OCI-LY3 (cell line): ENCODE measurements at regions not wholly inside any gene's neighbourhood (a gene's known extent, or its start where the extent isn't known, plus 50 kb on each side); places are given as distances from the start of the nearest gene placed in this dataset.

Experiments
- H2AFZ ChIP-seq: fragments of 200-600, 300-600 bp; shearing (Covaris generic); 2 replicates; pipeline ENCODE4 v1.6.0; 2014; ENCODE audit warnings: antibody characterized with exemption, low read depth, low read length
- H3K27ac ChIP-seq: fragments of 200-600, 300-600 bp; sonication (generic); 2 replicates; pipeline ENCODE4 v1.5.1; 2014; ENCODE audit warnings: mild to moderate bottlenecking, low read length, moderate library complexity, mixed read lengths
- H3K27me3 ChIP-seq: fragments of 200-600, 300-600 bp; sonication (generic); 2 replicates; pipeline ENCODE4 v1.6.1; 2014; ENCODE audit warnings: low read depth, low read length, mixed read lengths
- H3K36me3 ChIP-seq: fragments of 200-600, 300-600 bp; sonication (generic); replicated peaks from 2 replicates; pipeline ENCODE3; 2014; ENCODE audit warnings: low read depth, low read length, mixed read lengths
- H3K4me1 ChIP-seq: fragments of 300-600, 200-600 bp; sonication (generic); 2 replicates; pipeline ENCODE4 v1.6.1; 2014; ENCODE audit warnings: low read length, mixed read lengths
- H3K4me2 ChIP-seq: fragments of 200-600, 300-600 bp; sonication (generic); 2 replicates; pipeline ENCODE4 v1.6.1; 2014; ENCODE audit warnings: low read length, mixed read lengths
- H3K4me3 ChIP-seq: fragments of 300-600, 200-600 bp; sonication (generic); 2 replicates; pipeline ENCODE4 v1.5.1; 2014; ENCODE audit warnings: antibody characterized with exemption, mild to moderate bottlenecking, low read length, moderate library complexity
- H3K79me2 ChIP-seq: fragments of 300-600, 200-600 bp; shearing (Covaris generic); 2 replicates; pipeline ENCODE4 v1.6.1; 2014; ENCODE audit warnings: mild to moderate bottlenecking, low read length, mixed read lengths
- H3K9ac ChIP-seq: fragments of 300-600, 200-600 bp; shearing (Covaris generic); 2 replicates; pipeline ENCODE4 v1.6.0; 2014; ENCODE audit warnings: mild to moderate bottlenecking, low read length, moderate library complexity
- H3K9me3 ChIP-seq: fragments of 200-600, 300-600 bp; shearing (Covaris generic); 2 replicates; pipeline ENCODE4 v1.6.1; 2014; ENCODE audit warnings: low read length, mixed read lengths; ENCODE audit not compliant: insufficient read depth
- H4K20me1 ChIP-seq: fragments of 200-600, 300-600 bp; sonication (generic); 2 replicates; pipeline ENCODE4 v1.6.1; 2016; ENCODE audit warnings: low read length, mixed read lengths; ENCODE audit not compliant: insufficient read depth
- CTCF ChIP-seq: fragments of 200-600, 300-600 bp; sonication (generic); IDR thresholded peaks from 2 replicates; pipeline ENCODE4 v1.5.1; 2014; ENCODE audit warnings: antibody characterized with exemption, low read length, low read depth
- EZH2phosphoT487 ChIP-seq: fragments of 200-600 bp; shearing (Covaris generic); IDR thresholded peaks from 2 replicates; pipeline ENCODE4 v1.6.1; 2018; ENCODE audit warnings: antibody characterized with exemption, mixed run types, low read depth

- TF ChIP-seq EZH2phosphoT487 (no peak), CTCF (no peak)
- no peaks in the 10 kb centered on the region for H3K36me3 ChIP-seq
- no peak overlapping the region for H3K27ac ChIP-seq
- no peak overlapping the region for H3K9ac ChIP-seq
- H2AFZ ChIP-seq = no peak overlapping the region
- H3K4me1 ChIP-seq = no peaks in the 10 kb centered on the region
- no peaks in the 10 kb centered on the region for H4K20me1 ChIP-seq
- H3K4me2 ChIP-seq = no peak overlapping the region
- no peaks in the 10 kb centered on the region for H3K79me2 ChIP-seq
- no peak overlapping the region for H3K4me3 ChIP-seq
- H3K27me3 ChIP-seq = no peaks in the 10 kb centered on the region
- H3K9me3 ChIP-seq = no peaks in the 10 kb centered on the region
Measured at GRCh38 chr16:79407005-79407404, 193.5 kb downstream of the MAF start.

- Histone ChIP-seq H3K27me3 (no peaks in the 10 kb centered on the region), H2AFZ (no peak overlapping the region), H3K4me1 (no peaks in the 10 kb centered on the region), H3K27ac (no peak overlapping the region), H4K20me1 (no peaks in the 10 kb centered on the region), H3K9me3 (no peaks in the 10 kb centered on the region), H3K4me3 (no peak overlapping the region), H3K79me2 (no peaks in the 10 kb centered on the region), H3K4me2 (no peak overlapping the region), H3K9ac (no peak overlapping the region), H3K36me3 (no peaks in the 10 kb centered on the region)
- no peak for TF ChIP-seq CTCF
- TF ChIP-seq EZH2phosphoT487 = no peak
Measured at GRCh38 chr16:79404571-79404970, 196.0 kb downstream of the MAF start.

- Histone ChIP-seq H3K4me3 (no peak overlapping the region), H3K4me2 (no peak overlapping the region), H4K20me1 (no peaks in the 10 kb centered on the region), H3K36me3 (no peaks in the 10 kb centered on the region), H3K27me3 (no peaks in the 10 kb centered on the region), H2AFZ (no peak overlapping the region), H3K27ac (no peak overlapping the region), H3K9me3 (no peaks in the 10 kb centered on the region), H3K4me1 (no peaks in the 10 kb centered on the region), H3K79me2 (no peaks in the 10 kb centered on the region), H3K9ac (no peak overlapping the region)
- TF ChIP-seq EZH2phosphoT487 (no peak), CTCF (no peak)
Measured at GRCh38 chr16:79403534-79403933, 197.0 kb downstream of the MAF start.

- H3K27ac ChIP-seq = no peak overlapping the region
- no peak for TF ChIP-seq CTCF
- no peak for TF ChIP-seq EZH2phosphoT487
- H2AFZ ChIP-seq = no peak overlapping the region
Measured at GRCh38 chr16:79402920-79403319, 197.6 kb downstream of the MAF start.

More at GRCh38 chr16:79402920-79403319, 197.6 kb downstream of the MAF start:
- H3K4me2 ChIP-seq = no peak overlapping the region
- no peaks in the 10 kb centered on the region for H3K27me3 ChIP-seq
- no peaks in the 10 kb centered on the region for H3K9me3 ChIP-seq
- no peaks in the 10 kb centered on the region for H3K4me1 ChIP-seq
- H3K79me2 ChIP-seq = no peaks in the 10 kb centered on the region
- no peaks in the 10 kb centered on the region for H4K20me1 ChIP-seq
- H3K4me3 ChIP-seq = no peak overlapping the region
- H3K9ac ChIP-seq = no peak overlapping the region
- no peaks in the 10 kb centered on the region for H3K36me3 ChIP-seq
